ENCODE measurements at regions not wholly inside any gene's neighbourhood (a gene's known extent, or its start where the extent isn't known, plus 50 kb on each side); places are given as distances from the start of the nearest gene placed in this dataset.
A peak's percentile ranks its signal among the peaks of the same experiment; 100 is the strongest.

DNA sequence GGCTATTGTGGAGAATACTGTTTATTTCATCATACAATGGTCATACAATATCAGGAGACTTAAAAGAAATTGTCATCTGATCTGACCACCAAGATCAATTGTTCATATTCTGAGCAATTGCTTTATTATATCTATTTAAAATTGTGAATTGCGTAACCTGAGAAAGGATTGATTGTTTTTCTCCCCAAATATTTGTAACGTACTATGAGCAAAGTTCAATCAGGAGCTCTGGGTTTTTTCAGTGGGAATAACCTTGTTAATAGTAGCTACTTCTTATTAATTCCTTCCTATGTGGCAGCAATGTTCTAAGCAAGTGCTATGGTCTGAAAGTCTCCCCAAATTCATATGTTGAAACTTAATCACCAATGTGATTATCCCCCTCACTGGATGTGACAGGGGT, 323.1 kb downstream of the ZPLD1 start:
- no peak for DNase-seq

DNA sequence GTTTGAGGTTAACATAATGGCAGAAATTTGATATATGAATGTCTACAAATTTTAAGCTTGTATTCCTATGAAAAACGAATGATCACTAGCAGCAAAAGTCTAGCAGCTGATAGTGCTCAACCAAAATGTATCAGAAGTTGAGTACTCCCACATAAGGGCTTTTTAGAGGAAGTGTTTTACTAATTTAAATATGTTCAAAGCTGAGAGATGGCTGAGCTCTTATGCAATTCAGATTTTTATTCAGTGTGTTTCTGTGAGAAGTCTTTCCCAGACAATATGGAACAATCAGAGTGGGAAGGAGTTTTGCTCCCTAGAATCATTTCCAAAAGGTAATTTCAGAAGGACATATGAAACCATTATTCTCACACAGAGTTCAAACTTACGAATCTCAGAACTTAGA, 327.0 kb downstream of the ZPLD1 start:
- no peak for DNase-seq

DNA sequence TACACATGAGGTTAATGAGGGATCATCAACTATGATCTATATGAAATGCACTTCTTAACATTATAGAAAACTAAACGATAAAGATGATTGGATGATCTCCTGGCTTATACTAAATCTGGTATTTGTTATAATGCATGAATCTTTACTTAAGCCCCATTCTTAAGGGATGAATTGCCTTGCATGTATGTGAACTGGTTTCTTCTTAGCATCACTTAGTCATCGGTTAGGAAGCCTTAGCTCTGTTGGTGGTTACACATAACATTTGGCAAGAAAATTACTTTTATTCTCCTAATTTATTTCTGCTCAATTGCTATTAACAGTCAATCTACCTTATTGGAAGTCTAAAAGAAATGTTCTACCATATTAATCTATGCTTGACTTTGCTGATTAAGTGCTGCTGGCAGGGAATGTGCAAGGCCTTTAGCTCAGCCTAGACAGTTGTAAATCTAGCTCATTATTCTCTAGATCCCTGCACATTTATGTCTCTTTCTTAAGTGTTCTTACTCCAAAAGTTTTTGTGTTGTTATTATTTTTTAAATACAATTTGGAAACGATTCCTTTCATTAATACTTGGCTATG, 356.0 kb downstream of the ZPLD1 start:
- DNase-seq: no peak

DNA sequence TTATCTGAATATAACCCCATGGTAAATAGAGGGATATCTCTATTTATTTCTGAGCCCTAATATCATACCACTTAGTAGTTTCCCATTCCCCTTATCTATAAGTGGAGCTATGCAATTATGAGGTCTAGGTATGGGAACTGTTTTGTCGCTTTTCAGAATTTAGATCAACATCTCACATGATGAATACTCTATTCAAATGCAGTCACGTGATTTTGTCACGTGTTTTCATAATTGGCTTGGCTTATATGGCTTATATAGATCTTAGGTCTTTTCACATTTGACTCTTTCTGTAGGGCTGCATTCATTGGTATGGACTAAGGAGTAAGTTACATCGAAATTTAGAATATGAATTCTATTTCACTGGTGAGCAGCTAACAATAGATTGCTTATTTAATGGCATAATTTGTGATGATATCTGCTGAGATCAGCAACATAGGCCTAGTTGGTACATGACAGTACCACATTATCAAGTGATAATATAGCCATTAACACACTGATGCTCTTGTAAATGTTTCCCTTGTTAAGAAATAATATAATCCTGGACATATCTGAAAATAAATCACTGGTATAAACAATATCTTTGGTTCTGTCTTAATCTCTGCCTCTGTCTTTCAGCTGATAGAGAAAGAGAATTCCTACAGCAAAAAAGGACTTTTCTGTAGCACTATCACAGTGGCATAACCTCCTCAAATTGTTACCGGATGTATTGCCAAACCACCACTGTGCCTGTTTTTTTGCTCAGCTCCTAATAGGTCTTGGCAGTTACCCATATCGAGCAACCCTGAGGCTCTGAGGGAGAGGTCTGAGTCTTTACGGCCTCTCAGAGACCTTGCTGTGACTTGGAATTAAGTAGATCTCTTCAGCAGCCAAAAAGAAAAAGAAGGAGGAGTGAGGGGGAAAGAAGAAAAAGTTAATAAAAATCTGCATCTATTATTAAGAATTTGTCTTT, 357.1 kb downstream of the ZPLD1 start:
- no peak for DNase-seq

DNA sequence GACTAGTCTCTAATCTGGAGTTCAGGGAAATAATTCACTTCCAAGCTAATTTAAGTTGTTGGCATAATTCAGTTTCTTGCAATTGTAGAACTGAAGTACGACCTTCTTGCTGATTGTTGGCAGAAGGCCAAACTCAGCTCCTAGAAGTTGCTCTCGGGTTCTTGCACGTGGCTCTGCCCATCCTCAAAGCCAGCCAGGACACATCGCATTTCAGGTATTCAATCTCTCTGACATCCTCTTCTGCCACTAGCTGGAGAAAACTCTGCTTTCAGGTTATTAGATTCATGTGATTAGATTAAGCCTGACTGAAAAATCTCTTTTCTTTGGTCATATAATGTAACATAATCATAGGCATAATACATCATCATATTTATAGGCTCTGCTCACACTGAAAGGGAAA, 362.0 kb downstream of the ZPLD1 start:
- no peak for DNase-seq

- no peak for DNase-seq
Observed at GRCh38 chr3:102802819-102803420, 368.1 kb downstream of the ZPLD1 start.

- no peak for DNase-seq
Observed at GRCh38 chr3:102810937-102811336, 376.1 kb downstream of the ZPLD1 start.

- no peak for DNase-seq
Observed at GRCh38 chr3:102826636-102827035, 391.8 kb downstream of the ZPLD1 start.

DNA sequence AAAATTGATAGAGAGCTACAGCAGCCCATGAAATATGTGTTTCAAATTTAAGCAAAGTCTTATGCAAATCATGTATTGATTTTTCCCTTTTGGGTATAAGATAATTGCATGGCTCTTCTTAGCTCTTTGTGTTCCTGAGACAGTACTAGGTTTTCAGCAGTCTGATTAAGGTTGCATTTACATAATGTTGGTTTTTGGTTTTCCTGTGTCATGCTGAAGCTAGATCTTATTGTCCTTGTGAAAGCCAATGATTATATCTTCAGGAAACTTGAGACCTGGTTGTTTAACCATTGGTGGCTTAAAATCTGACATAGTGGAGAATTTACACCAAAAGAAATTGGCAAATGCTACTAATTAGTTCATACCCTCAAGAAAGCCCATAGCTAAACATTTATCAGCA, 392.6 kb downstream of the ZPLD1 start:
- peak; percentile 87 for DNase-seq

- DNase-seq: no peak
Observed at GRCh38 chr3:102830415-102830814, 395.6 kb downstream of the ZPLD1 start.

DNA sequence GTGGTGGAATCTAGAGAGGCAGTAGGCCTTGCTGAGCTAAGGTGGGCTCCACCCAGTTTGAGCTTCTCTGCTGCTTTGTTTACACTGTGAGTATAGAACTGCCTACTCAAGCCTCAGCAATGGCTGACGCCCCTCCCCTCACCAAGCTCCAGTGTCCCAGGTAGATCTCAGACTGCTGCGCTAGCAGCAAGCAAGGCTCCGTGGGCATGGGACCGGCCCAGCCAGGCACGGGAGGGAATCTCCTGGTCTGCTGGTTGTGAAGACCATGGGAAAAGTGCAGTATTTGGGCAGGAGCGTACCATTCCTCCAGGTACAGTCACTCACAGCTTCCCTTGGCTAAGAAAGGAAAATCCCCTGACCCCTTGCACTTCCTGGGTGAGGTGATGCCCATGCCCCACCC, 407.1 kb downstream of the ZPLD1 start:
- no peak for DNase-seq

- DNase-seq: no peak
Observed at GRCh38 chr3:102866845-102867244, 432.0 kb downstream of the ZPLD1 start.

GRCh38 chr3:102883515-102883914, 448.7 kb downstream of the ZPLD1 start:
- DNase-seq: no peak

- peak; percentile 35 for DNase-seq
Observed at GRCh38 chr3:102885289-102885688, 450.5 kb downstream of the ZPLD1 start.

DNA sequence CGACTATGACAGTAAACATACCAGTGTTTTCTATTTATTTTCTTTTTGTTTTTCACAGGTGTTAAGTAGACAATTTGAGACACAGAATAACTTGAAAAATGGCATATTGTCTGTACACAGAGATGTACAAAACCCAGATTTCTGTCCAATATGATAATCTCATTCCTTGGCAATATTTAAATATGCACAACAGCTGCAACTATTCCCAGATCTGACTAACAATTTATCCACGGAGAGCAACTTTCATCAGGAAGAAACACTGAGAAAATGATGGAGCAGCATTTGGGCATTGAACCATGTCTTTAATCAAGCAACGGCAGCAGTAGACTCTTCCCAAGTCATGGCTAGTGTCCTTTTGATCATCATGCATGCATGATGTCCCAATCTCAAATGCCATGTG, 452.6 kb downstream of the ZPLD1 start:
- no peak for DNase-seq

DNA sequence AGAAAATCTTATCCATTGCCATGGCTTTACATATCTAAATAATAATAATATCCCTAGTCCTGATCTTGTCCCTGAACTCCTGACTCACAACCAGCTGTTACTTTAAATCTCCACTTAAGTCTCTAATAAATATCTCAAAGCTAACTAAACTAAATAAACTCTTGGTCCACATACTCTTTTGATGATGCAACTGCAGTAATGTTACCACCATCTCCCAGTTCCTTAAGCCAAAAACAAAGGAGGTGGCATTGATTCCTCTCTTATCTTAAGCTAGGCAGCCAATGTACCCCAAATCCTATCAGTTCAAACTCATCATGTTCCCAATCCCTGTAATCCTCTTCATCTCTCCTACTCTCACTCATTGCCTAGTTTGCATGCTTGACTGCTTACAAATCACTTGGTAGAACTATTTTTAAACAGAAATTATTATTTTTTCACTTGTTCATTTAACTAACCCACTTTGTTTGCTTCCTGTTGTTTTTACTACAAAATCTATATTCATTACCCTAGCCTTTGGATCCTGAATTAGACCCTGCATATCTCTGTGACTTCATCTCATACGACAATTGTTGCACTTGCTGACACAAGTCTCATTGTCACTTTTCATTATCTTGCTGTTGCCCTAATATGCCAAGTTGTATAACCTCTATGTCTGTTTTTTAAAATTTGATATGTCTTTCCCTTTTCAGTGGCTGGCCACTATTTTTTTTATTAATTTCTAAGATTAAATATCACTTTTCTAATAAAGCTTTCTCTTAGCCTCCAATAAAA, 462.2 kb downstream of the ZPLD1 start:
- no peak for DNase-seq

GRCh38 chr3:102904629-102905028, 469.8 kb downstream of the ZPLD1 start:
- DNase-seq: no peak

DNA sequence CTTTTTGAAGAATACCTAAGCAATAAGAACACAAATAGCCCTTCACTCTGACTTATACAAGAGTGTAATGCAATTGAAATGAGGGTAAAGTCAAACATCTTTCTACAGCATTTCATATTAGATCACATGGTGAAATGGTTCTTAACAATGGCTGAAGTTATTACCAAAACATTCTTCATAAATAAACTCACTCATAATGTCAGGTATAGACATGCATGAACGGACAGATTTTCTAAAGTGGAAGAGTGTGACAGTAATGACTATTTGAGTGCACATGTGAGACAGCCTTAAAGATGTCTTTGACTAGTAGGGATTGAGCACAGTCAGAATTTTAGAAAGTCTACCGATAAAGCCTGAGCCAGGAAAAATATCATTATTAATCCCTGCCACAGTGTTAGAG, 471.0 kb downstream of the ZPLD1 start:
- DNase-seq: no peak

- no peak for DNase-seq
Observed at GRCh38 chr3:102906818-102907217, 472.0 kb downstream of the ZPLD1 start.

- DNase-seq: no peak
Observed at GRCh38 chr3:102909904-102910303, 475.1 kb downstream of the ZPLD1 start.

DNA sequence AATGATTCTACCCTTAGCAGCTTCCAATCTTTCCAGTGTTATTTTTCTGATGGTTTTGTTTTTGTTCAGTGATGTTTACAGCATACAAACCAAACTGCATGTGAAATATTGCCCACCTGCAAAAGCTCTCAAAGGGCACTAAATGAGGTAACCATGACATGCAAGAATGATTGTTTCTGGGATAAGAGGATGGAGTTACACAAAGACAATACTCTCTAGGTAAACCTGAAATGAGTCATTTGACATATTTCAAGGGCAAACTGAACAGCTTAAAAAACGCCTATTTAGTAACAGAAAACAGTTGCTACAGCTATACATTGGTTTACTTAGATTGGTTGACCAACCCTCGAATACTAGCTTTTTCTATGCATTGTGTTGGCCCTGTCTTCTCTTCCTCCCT, 481.7 kb downstream of the ZPLD1 start:
- no peak for DNase-seq

DNA sequence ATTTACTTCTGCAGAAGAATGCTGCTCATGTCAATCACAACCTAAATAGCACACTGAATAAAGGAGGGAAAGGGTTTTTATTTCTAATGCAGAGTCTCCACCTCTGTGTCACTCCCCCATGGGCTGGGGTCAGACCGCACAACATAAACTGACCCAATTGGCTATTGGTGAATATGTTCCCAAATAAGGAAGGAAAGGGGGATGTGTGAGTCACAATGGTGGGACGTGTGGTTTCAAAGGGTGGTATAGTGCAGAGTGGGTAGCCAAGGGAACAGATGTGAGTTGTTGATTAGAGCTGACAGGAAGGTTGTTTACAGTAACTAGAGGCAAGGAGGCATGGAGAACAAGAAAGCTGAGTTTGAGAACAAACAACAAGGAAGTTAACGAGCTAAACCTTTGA, 491.8 kb downstream of the ZPLD1 start:
- no peak for DNase-seq

- DNase-seq: no peak
Observed at GRCh38 chr3:102933377-102933776, 498.6 kb downstream of the ZPLD1 start.
